ENCODE measurements at regions not wholly inside any gene's neighbourhood (a gene's known extent, or its start where the extent isn't known, plus 50 kb on each side); places are given as distances from the start of the nearest gene placed in this dataset.

GRCh38 chr12:58067610-58068387 is 126.4 kb downstream of the ATP23 start:
- intact Hi-C loops (cut with DNase I), result no loop called here
- no peak for DNase-seq

GRCh38 chr12:58068706-58069105 is 127.3 kb downstream of the ATP23 start:
- DNase-seq, result no peak
- intact Hi-C loops (cut with DNase I), result no loop called here

- no peak for DNase-seq
- intact Hi-C loops (cut with DNase I), result no loop called here
Measured at GRCh38 chr12:58069268-58069963, 128.0 kb downstream of the ATP23 start.

DNA sequence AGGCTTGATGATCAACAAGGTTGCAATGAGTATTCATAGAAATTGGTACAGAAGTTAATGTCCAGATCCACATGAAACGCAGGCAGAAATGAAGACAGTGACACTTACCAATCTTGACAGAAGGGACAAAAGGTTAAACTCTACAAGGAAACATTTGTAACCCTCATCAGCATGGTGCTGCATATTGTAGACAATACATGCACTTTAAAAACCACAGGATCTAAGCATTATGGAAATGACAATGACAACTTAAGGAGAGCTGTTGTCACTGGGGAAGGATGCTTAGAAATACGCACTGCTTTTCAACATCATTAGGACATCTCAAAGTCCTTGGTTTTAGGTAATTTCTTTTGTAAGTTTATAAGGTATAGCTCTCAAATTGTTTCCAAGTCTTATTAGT is 130.6 kb downstream of the ATP23 start:
- intact Hi-C loops (cut with DNase I), result no loop called here
- DNase-seq, result no peak

DNA sequence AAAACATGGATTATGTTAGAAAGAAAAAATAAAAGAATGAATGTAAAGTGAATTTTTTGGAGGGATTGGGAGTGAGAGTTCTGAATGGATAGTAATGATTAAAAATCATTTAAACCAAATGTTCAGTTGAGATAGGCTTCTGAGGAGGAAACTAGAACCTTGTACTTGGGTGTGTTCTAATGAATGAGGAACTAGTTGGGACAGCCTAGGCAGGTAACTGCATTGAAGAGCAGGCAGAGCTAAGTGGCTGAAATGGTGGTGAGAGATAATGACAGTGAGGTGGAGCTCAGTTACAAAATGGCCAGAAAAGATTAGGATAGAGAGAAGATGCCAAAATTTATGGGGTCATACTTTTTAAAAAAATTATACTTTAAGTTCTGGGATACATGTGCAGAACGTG is 132.9 kb downstream of the ATP23 start:
- intact Hi-C loops (cut with DNase I), result no loop called here
- DNase-seq, result no peak

- no peak for DNase-seq
- intact Hi-C loops (cut with DNase I), result no loop called here
Measured at GRCh38 chr12:58079806-58080205, 138.4 kb downstream of the ATP23 start.

DNA sequence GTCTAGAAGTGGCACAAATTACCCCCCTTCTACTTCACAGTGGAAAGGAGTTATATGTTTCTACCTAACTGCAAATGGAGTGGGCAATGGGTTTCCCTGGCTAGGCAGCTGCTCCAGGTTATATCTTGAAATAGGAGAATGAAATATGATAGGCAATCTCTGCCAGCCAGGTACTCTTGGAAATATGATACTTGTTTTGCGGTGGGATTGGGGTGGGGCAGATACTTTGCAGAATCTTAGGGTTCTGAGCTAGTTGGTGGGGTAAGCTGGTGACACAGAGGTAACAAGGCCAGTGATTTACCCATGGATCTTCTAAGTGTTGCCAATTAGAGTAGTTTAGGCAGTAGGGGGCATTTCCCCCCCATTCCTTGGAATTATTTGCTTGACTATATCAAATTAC is 140.1 kb downstream of the ATP23 start:
- DNase-seq, result no peak
- intact Hi-C loops (cut with DNase I), result no loop called here

GRCh38 chr12:58082996-58083395 is 141.6 kb downstream of the ATP23 start:
- no peak for DNase-seq
- intact Hi-C loops (cut with DNase I), result no loop called here

DNA sequence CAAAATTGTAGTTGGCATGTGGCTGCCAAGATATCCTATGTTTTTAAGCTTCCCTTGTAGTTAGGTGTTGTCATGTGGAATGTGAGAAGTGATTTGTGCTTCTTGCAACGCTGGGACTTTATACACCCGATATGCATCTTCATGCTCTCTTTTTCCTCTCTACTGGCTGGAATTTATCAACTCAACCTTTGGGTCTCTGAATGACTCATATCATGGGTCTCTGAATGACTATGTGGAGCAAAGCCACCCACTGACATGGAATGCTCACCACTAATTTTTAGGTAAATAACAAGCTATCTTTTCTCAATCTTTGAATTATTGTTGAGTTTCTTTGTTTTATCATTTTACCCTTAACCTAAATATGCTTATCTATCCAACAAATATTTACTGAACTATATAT is 144.6 kb downstream of the ATP23 start:
- DNase-seq, result no peak
- intact Hi-C loops (cut with DNase I), result no loop called here

GRCh38 chr12:58086930-58087329 is 145.6 kb downstream of the ATP23 start:
- intact Hi-C loops (cut with DNase I), result no loop called here
- no peak for DNase-seq

DNA sequence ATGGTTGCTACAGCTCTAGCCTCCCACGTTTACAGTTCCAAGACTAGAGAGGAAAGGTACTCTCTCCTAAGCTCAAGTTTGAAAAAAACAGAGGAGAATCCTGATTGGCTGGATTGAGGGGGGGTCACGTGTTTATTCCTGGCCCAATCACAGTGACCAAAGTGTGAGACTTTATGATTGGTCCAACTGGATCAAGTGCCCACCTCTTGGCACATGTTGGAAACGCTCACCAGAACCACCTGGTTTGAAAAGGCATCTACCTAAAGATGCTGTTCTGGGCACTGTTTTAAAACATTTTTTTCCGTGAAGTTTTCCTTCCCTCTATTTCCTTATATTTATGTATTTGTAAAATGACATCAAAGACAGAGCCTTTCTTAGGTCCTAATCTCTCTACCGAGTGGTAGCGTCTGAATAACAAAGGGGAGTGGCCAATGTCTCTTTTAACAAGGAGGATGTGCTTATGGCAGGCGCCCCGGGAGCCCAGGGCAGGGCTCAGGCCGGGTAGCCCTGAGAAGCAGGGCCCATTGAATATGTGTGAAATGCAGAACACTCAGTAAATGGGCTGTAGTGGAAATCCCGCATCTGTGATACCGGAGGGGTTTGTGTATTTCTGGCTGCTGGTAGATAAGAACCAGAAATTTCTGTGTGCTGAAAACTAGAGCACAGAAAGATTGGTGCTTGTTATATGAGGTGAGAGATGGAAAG is 146.2 kb downstream of the ATP23 start:
- intact Hi-C loops (cut with DNase I), result no loop called here
- DNase-seq, result no peak

DNA sequence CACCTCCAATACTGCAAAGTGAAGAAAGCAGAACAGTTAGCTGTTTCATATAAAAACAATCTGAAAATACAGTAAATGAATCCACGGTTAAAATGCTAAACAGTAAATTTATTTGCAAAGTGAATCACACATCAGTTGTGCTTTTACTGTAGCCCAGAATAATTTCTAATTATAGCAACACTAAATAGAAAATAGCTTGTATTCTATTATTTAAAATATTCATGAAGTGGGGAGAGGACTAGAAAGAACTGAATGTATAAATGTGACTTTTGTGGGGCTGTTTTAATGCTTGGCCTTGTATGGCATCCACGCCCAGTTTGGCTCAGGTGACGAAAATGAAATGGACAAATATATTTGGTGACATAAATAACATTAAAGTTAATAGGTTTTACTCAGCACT is 148.2 kb downstream of the ATP23 start:
- DNase-seq, result no peak
- intact Hi-C loops (cut with DNase I), result no loop called here

- intact Hi-C loops (cut with DNase I), result no loop called here
- no peak for DNase-seq
Measured at GRCh38 chr12:58090685-58091084, 149.3 kb downstream of the ATP23 start.

GRCh38 chr12:58095002-58095401 is 153.6 kb downstream of the ATP23 start:
- intact Hi-C loops (cut with DNase I), result no loop called here

DNA sequence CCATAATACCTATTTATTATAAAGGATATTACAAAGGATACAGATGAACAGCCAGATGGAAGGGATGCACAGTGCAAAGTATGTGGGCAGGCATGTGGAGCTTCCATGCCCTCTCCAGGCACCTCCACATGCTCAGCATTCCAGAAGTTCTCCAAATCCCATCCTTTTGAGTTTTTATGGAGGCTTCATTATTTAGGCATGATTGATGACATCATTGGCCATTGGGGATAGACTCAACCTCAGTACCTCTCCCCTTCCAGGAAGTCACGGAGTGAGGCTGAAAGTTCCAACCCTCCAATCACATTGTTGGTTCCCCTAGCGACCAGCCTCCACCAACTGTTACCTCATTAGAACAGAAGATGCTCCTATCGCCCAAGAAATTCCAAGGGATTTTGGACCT is 156.4 kb downstream of the ATP23 start:
- no peak for DNase-seq
- intact Hi-C loops (cut with DNase I), result no loop called here

More at GRCh38 chr12:58095002-58095401, 153.6 kb downstream of the ATP23 start:
- no peak for DNase-seq

GRCh38 chr12:58099476-58099875 is 158.1 kb downstream of the ATP23 start:
- no peak for DNase-seq
- intact Hi-C loops (cut with DNase I), result no loop called here

DNA sequence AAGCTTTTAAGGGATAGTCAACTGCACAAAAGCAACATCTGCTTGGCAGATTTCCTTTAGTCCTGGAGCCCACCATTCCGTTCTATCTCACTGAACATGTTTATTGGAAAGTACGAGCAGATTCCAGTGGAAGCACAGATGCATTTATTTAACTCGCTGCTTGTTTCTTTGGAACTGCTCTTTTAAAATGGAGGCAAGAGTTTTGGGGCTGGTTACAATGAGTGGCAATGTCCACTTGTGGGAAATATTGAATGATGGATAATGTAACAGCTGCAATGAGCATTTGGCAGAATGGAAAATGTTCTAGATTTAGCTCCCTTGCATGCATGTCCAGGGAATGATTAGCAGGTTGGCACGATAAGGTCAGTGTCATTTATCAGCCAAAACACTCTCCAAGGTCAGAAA is 163.0 kb downstream of the ATP23 start:
- intact Hi-C loops (cut with DNase I), result no loop called here
- no peak for DNase-seq

DNA sequence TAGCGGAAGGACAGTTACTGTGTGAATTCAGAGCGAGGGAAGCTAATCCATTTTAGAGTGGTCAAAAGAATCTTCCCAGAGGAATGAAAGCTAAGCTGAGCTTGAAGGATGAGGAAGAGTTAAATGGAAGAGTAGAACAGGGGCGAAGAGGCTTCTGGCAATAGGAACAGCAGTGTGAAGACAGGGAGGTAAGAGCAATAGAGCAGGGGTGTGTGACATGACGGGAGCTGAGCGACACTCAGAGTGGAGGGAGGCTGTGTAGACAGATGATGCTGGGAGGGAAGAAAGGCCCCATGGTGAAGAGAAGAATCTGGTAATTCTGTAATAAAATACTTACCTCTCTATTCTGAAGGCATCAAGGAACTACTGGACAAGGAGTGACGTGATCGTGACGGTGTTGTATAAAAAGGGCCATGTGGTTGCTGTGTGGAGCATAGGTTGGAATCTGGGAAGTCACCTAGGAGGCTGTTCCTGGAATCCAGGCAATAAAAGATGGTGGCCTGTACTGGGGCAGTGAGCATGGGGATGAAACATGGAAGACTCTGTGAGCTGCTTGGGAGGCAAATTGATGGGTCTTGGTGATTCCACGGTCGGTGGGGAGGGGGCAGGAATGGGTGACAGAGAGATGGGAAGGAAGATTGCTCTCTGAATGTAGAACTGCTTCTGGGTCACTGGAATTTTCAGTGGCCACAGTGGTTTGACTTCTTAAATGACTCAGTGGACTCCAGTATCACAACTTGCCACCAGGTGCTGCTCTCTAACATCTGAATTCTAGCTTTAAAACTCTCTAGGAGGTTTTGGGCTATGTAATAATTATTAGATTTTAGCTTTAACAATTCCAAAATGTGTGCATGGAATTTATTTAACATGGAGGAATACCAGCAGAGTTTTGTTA is 164.1 kb downstream of the ATP23 start:
- intact Hi-C loops (cut with DNase I), result no loop called here

DNA sequence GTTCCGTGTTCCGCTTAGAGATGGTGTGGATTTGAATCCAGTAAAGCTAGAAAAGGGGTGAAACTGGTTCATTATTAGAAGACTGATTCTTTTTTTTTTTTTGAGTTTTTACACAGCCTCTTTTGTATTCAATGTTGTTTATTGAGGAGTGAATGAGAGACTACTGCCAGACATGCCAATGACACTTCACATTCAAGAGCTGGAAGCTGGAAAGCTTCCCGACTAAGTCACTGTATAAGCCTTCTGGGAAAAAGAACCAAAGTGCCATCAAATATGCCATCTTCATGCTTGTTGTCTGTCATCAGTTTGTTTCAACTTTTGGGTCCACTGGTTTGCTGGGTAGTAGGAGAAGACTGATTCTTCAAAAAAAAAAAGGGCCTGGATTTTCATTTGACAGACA is 164.8 kb downstream of the ATP23 start:
- intact Hi-C loops (cut with DNase I), result no loop called here
- DNase-seq, result peak in 3 of 42 donors; percentile 14 to 40 (median 25)

More for the DNA sequence above, 164.1 kb downstream of the ATP23 start:
- no peak for DNase-seq
